HepG2 (cell line): ENCODE measurements at regions not wholly inside any gene's neighbourhood (a gene's known extent, or its start where the extent isn't known, plus 50 kb on each side); places are given as distances from the start of the nearest gene placed in this dataset.

Experiments used
- ATAC-seq: fragments of 200-7000 bp; cut with Tn5 transposase; 3 replicates; pipeline ENCODE4 v1.9.1; 2020; ENCODE audit warnings: mild to moderate bottlenecking, moderate library complexity
- BruUV-seq: library from RNA; stranded (reverse); fragments of 400-500 nt; replicated peaks from 2 replicates; lab custom pipeline; 2021; lab: Mats Ljungman, UMichigan
- CTCF ChIA-PET: fragments of 300-600 bp; formaldehyde crosslinking; extraction: SDS; loops from one replicate; lab custom pipeline; 2021; ENCODE audit warnings: low total read pairs, inconsistent platforms, low intra/inter-chr PET ratio; lab: Yijun Ruan, JAX
- POLR2A ChIA-PET: fragments of 350-600 bp; sonication (Branson Sonifier 250); formaldehyde crosslinking; loops from one replicate; lab custom pipeline; 2020; ENCODE audit warnings: antibody characterized with exemption, inconsistent platforms; lab: Yijun Ruan, JAX
- DNase-seq: peaks from one replicate; pipeline ENCODE4 v3.0.0-alpha.2; 2015; ENCODE audit warnings: low spot score
- FAIRE-seq: peaks from 3 replicates; lab custom pipeline; 2011; peaks lifted over from hg19 to GRCh38; lab: Jason Lieb, UNC
- H2AFZ ChIP-seq: one replicate; pipeline ENCODE4 v1.6.1; 2011; ENCODE audit warnings: low read length, inconsistent platforms
- H3K27ac ChIP-seq: fragments of 300-600 bp; 3 replicates; pipeline ENCODE4 v1.8.0; 2011; ENCODE audit warnings: mixed run types, mild to moderate bottlenecking, mixed read lengths, low read length, inconsistent platforms; ENCODE audit not compliant: insufficient read depth; ENCODE audit errors: extremely low read length
- H3K27me3 ChIP-seq, 2 experiments: fragments of 200-600 bp in 1 of 2; 2 replicates in 1 of 2; 3 replicates in 1 of 2; pipeline versions ENCODE4 v1.6.0 to v1.8.0; 2011; ENCODE audit warnings: low read length in 2 of 2, mild to moderate bottlenecking in 2 of 2, moderate library complexity in 2 of 2, inconsistent platforms in 1 of 2; ENCODE audit not compliant: insufficient read depth in 2 of 2, control insufficient read depth in 1 of 2
- H3K36me3 ChIP-seq, 2 experiments: fragments of 200-600 bp in 1 of 2; replicated peaks in 1 of 2; 2 replicates in 1 of 2; 3 replicates in 1 of 2; pipeline versions ENCODE4 v1.5.1 to v1.8.0; 2011; ENCODE audit warnings: low read length in 2 of 2, inconsistent platforms in 1 of 2; ENCODE audit not compliant: insufficient read depth in 2 of 2, control insufficient read depth in 1 of 2
- H3K4me1 ChIP-seq: 2 replicates; pipeline ENCODE4 v1.5.1; 2012; ENCODE audit warnings: low read length, inconsistent platforms; ENCODE audit not compliant: insufficient read depth
- H3K4me2 ChIP-seq: 2 replicates; pipeline ENCODE4 v1.6.0; 2011; ENCODE audit warnings: low read depth, low read length, inconsistent platforms
- H3K4me3 ChIP-seq, 3 experiments: fragments of 200-600 bp in 1 of 3; sonication (generic), shearing (Covaris generic) in 1 of 3; replicated peaks in 1 of 3; 2 replicates each; pipeline ENCODE4 v1.5.1; 2011 to 2016; ENCODE audit warnings: low read length in 3 of 3, inconsistent platforms in 2 of 3, low read depth in 2 of 3, mild to moderate bottlenecking in 2 of 3, control low read depth in 1 of 3, mixed read lengths in 1 of 3; ENCODE audit not compliant: insufficient read depth in 1 of 3
- H3K79me2 ChIP-seq: one replicate; pipeline ENCODE4 v1.6.1; 2011; ENCODE audit warnings: low read length, inconsistent platforms; ENCODE audit not compliant: insufficient read depth
- H3K9ac ChIP-seq: 2 replicates; pipeline ENCODE4 v1.6.0; 2011; ENCODE audit warnings: mild to moderate bottlenecking, low read depth, low read length, inconsistent platforms; ENCODE audit not compliant: insufficient read depth
- H3K9me3 ChIP-seq: 2 replicates; pipeline ENCODE4 v1.5.1; 2012; ENCODE audit warnings: mild to moderate bottlenecking, low read length
- H4K20me1 ChIP-seq: 2 replicates; pipeline ENCODE4 v1.6.0; 2011; ENCODE audit warnings: inconsistent platforms, mild to moderate bottlenecking, low read length, moderate library complexity; ENCODE audit not compliant: insufficient read depth
- ARID3A ChIP-seq: IDR thresholded peaks from 2 replicates; pipeline ENCODE4 v1.6.1; 2012; ENCODE audit warnings: low read depth, low read length, improper control_type of control experiment
- ATF7 ChIP-seq, 2 experiments: fragments of 450-650 bp in 1 of 2; sonication (generic) in 1 of 2; formaldehyde crosslinking in 1 of 2; IDR thresholded peaks; 2 replicates each; pipeline versions ENCODE4 v1.4.0 to v1.6.1; 2016 to 2020; ENCODE audit warnings: antibody characterized with exemption in 1 of 2, mild to moderate bottlenecking in 1 of 2, missing genetic modification reagents in 1 of 2
- CREB1 ChIP-seq, 2 experiments: fragments of 450-650 bp in 1 of 2; IDR thresholded peaks; 2 replicates each; pipeline ENCODE4 v1.6.1; 2016 to 2017; ENCODE audit warnings: control low read depth in 1 of 2, mild to moderate bottlenecking in 1 of 2, missing compliant biosample characterization in 1 of 2, missing genetic modification characterization in 1 of 2
- HBP1 ChIP-seq: IDR thresholded peaks from 2 replicates; pipeline ENCODE4 v1.6.1; 2016; ENCODE audit warnings: low read depth, control low read depth
- HDAC6 ChIP-seq: fragments of 200-600 bp; sonication (generic); IDR thresholded peaks from 2 replicates; pipeline ENCODE4 v1.7.0; 2017; ENCODE audit warnings: mild to moderate bottlenecking, antibody characterized with exemption, low read length, low read depth
- HNF4G ChIP-seq, 2 experiments: sonication (generic) in 1 of 2; formaldehyde crosslinking in 1 of 2; IDR thresholded peaks; 2 replicates each; pipeline versions ENCODE4 v1.4.0 to v1.6.1; 2011 to 2020; ENCODE audit warnings: borderline replicate concordance in 2 of 2, low read depth in 2 of 2, mild to moderate bottlenecking in 2 of 2, low read length in 1 of 2, missing genetic modification reagents in 1 of 2, moderate library complexity in 1 of 2
- MTA3 ChIP-seq: sonication (generic); formaldehyde crosslinking; IDR thresholded peaks from 2 replicates; pipeline ENCODE4 v1.4.0; 2020; ENCODE audit warnings: missing genetic modification reagents
- THAP8 ChIP-seq: sonication (generic); formaldehyde crosslinking; IDR thresholded peaks from 2 replicates; pipeline ENCODE4 v1.5.1; 2020; ENCODE audit warnings: missing genetic modification reagents, mild to moderate bottlenecking, borderline replicate concordance
- TMF1 ChIP-seq: sonication (generic); formaldehyde crosslinking; IDR thresholded peaks from 2 replicates; pipeline ENCODE4 v1.8.1; 2022; ENCODE audit warnings: low read depth, missing genetic modification reagents
- WIZ ChIP-seq: sonication (generic); formaldehyde crosslinking; IDR thresholded peaks from 2 replicates; pipeline ENCODE4 v1.5.1; 2020; ENCODE audit warnings: mild to moderate bottlenecking, missing genetic modification reagents
- ZNF761 ChIP-seq: sonication (generic); formaldehyde crosslinking; conservative IDR thresholded peaks from 2 replicates; pipeline ENCODE4 v1.4.0; 2020; ENCODE audit warnings: mild to moderate bottlenecking, missing genetic modification reagents
- WGBS: methylation state at CpG from one replicate; pipeline ENCODE4 v1.1.6; 2017; ENCODE audit warnings: low lambda C conversion rate; 5-methylcytosine and 5-hydroxymethylcytosine counted together
- in situ Hi-C: cut with HindIII; loops from 2 replicates; pipeline ENCODE4 v1.10.0; 2017; ENCODE audit warnings: low pct_unique_long_range_greater_than_20kb; ENCODE audit not compliant: extremely low pct_ligation_motif_present
- intact Hi-C: fragments of 100-400 bp; cut with micrococcal nuclease; formaldehyde crosslinking; loops from one replicate; pipeline ENCODE4 v1.10.0; 2022; ENCODE audit not compliant: unreplicated experiment

- TF ChIP-seq ARID3A (no peak), TMF1 (no peak), WIZ (CRISPR knock-in tag) (no peak), MTA3 (CRISPR knock-in tag) (no peak)
Observed at GRCh38 chr12:92621833-92622232, 81.0 kb upstream of the PLEKHG7 start (continued).

GRCh38 chr12:92621312-92621711, 81.5 kb upstream of the PLEKHG7 start:
- no peaks in the 10 kb centered on the region for H3K79me2 ChIP-seq
- ChIA-PET POLR2A (no interaction called here), CTCF (no interaction called here)
- TF ChIP-seq CREB1 (IDR thresholded peaks at IDR 0.05): no peak
- no peak for TF ChIP-seq CREB1 (CRISPR knock-in tag; IDR thresholded peaks at IDR 0.05)
- TF ChIP-seq ZNF761: no peak
- no peak for TF ChIP-seq HDAC6
- TF ChIP-seq ATF7 (IDR thresholded peaks at IDR 0.05): no peak
- TF ChIP-seq ATF7 (CRISPR knock-in tag; IDR thresholded peaks at IDR 0.05): no peak
- no peak for TF ChIP-seq HNF4G (IDR thresholded peaks at IDR 0.05; ENCODE audit: borderline replicate concordance, low read depth, low read length)
- no peak for TF ChIP-seq HNF4G (CRISPR knock-in tag; IDR thresholded peaks at IDR 0.05; ENCODE audit: borderline replicate concordance, low read depth)
- TF ChIP-seq THAP8 (CRISPR knock-in tag): no peak
- no peak for TF ChIP-seq HBP1 (CRISPR knock-in tag)
- in situ Hi-C loops: loop anchor here (25.0 kb wide), 1 partner anchor 1234 kb away; no protein-coding TSS in a partner anchor
- H3K4me1 ChIP-seq: no peaks in the 10 kb centered on the region
- H3K9ac ChIP-seq: no peak overlapping the region
- FAIRE-seq: no peak
- no peak overlapping the region for H3K27ac ChIP-seq
- BruUV-seq: no TSS peak
- DNase-seq: no peak
- H3K4me2 ChIP-seq: no peak overlapping the region
- H4K20me1 ChIP-seq: no peaks in the 10 kb centered on the region
- ATAC-seq: no peak
- H3K4me3 ChIP-seq: no peak overlapping the region
- WGBS: 1% methylated on average over 4 of the region's 4 CpGs
- H3K9me3 ChIP-seq: no peaks in the 10 kb centered on the region
- intact Hi-C loops: no loop called here
- H2AFZ ChIP-seq: no peak overlapping the region
- H3K36me3 ChIP-seq: no peaks in the 10 kb centered on the region
- no peaks in the 10 kb centered on the region for H3K27me3 ChIP-seq
